ENCODE measurements at regions not wholly inside any gene's neighbourhood (a gene's known extent, or its start where the extent isn't known, plus 50 kb on each side); places are given as distances from the start of the nearest gene placed in this dataset.

- H3K27ac ChIP-seq (ENCODE audit: extremely low read depth, low read depth, low read length): no peak overlapping the region
- no peaks in the 10 kb centered on the region for H4K20me1 ChIP-seq (replicated peaks; ENCODE audit: control insufficient read depth, insufficient read depth, low read length)
- no peak for TF ChIP-seq FOSL1 (tag; conservative IDR thresholded peaks at IDR 0.05)
- TF ChIP-seq ADNP (tag; IDR thresholded peaks at IDR 0.05): no peak
- TF ChIP-seq SRSF7 (optimal IDR thresholded peaks at IDR 0.05; ENCODE audit: low read depth, low read length): no peak
- TF ChIP-seq SREBF2 (CRISPR knock-in tag; IDR thresholded peaks at IDR 0.05): no peak
- TF ChIP-seq CBX3 (IDR thresholded peaks at IDR 0.05; ENCODE audit: borderline replicate concordance in 1 of 2, low read length in 2 of 2): no peak
- no peak for TF ChIP-seq DEAF1 (CRISPR knock-in tag; IDR thresholded peaks at IDR 0.05)
- no peak for TF ChIP-seq ZNF232 (CRISPR knock-in tag; IDR thresholded peaks at IDR 0.05)
- TF ChIP-seq ZNF324 (CRISPR knock-in tag; IDR thresholded peaks at IDR 0.05): no peak
- no peak for TF ChIP-seq SMAD2 (IDR thresholded peaks at IDR 0.05; ENCODE audit: low read depth, low read length)
- no peak for TF ChIP-seq TAL1 (IDR thresholded peaks at IDR 0.05)
- no peak for TF ChIP-seq ELF1 (tag; IDR thresholded peaks at IDR 0.05)
- TF ChIP-seq ZFP91 (CRISPR knock-in tag; IDR thresholded peaks at IDR 0.05): no peak
- TF ChIP-seq, protein P1, sequence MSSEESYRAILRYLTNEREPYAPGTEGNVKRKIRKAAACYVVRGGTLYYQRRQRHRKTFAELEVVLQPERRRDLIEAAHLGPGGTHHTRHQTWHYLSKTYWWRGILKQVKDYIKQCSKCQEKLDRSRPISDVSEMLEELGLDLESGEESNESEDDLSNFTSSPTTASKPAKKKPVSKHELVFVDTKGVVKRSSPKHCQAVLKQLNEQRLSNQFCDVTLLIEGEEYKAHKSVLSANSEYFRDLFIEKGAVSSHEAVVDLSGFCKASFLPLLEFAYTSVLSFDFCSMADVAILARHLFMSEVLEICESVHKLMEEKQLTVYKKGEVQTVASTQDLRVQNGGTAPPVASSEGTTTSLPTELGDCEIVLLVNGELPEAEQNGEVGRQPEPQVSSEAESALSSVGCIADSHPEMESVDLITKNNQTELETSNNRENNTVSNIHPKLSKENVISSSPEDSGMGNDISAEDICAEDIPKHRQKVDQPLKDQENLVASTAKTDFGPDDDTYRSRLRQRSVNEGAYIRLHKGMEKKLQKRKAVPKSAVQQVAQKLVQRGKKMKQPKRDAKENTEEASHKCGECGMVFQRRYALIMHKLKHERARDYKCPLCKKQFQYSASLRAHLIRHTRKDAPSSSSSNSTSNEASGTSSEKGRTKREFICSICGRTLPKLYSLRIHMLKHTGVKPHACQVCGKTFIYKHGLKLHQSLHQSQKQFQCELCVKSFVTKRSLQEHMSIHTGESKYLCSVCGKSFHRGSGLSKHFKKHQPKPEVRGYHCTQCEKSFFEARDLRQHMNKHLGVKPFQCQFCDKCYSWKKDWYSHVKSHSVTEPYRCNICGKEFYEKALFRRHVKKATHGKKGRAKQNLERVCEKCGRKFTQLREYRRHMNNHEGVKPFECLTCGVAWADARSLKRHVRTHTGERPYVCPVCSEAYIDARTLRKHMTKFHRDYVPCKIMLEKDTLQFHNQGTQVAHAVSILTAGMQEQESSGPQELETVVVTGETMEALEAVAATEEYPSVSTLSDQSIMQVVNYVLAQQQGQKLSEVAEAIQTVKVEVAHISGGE (CRISPR knock-in tag; IDR thresholded peaks at IDR 0.05): no peak
- in situ Hi-C loops (cut with MboI): no loop called here
- H2AFZ ChIP-seq (ENCODE audit: low read depth, low read length): no peak overlapping the region
- no peak for FAIRE-seq
- no peaks in the 10 kb centered on the region for H3K79me2 ChIP-seq (ENCODE audit: control insufficient read depth, insufficient read depth, low read length)
- peaks cover 0 to 8% of the 10 kb centered on the region in 2 experiments; a peak in 1 of 5 replicates for H3K27me3 ChIP-seq (ENCODE audit: control insufficient read depth in 2 of 2, insufficient read depth in 2 of 2, low read length in 2 of 2)
- H3K36me3 ChIP-seq (ENCODE audit: control insufficient read depth, insufficient read depth, low read length): no peaks in the 10 kb centered on the region
- CTCF ChIA-PET (ENCODE audit: low intra/inter-chr PET ratio): no interaction called here
- 0% methylated on average over 17 of the region's 19 CpGs for WGBS (ENCODE audit: insufficient coverage, low coverage, missing lambda C conversion rate)
- H3K9me1 ChIP-seq (ENCODE audit: control insufficient read depth, insufficient read depth, low read length): no peaks in the 10 kb centered on the region
- BruUV-seq (replicated peaks): no TSS peak
- H3K9ac ChIP-seq (ENCODE audit: insufficient read depth in 1 of 2, low read depth in 2 of 2, low read length in 2 of 2): no peak overlapping the region
- no peak for DNase-seq (ENCODE audit: extremely low read depth in 1 of 4, low spot score in 3 of 4)
- H3K4me3 ChIP-seq: no peak overlapping the region
- no peak overlapping the region for H3K4me2 ChIP-seq (ENCODE audit: insufficient read depth, low read length)
- H3K9me3 ChIP-seq (replicated peaks; ENCODE audit: control insufficient read depth, insufficient read depth, low read depth, low read length): no peaks in the 10 kb centered on the region
- POLR2A ChIA-PET: no interaction called here
- intact Hi-C loops (cut with micrococcal nuclease): no loop called here
- ATAC-seq: no peak
- no peaks in the 10 kb centered on the region for H3K4me1 ChIP-seq (replicated peaks in 1 of 2; ENCODE audit: control insufficient read depth in 2 of 2, insufficient read depth in 2 of 2, low read length in 2 of 2)
These were observed 176.0 kb downstream of the KIF26A start for GRCh38 chr14:104314251-104314941.

Measured in K562 (cell line).